ENCODE measurements at regions not wholly inside any gene's neighbourhood (a gene's known extent, or its start where the extent isn't known, plus 50 kb on each side); places are given as distances from the start of the nearest gene placed in this dataset.

DNA sequence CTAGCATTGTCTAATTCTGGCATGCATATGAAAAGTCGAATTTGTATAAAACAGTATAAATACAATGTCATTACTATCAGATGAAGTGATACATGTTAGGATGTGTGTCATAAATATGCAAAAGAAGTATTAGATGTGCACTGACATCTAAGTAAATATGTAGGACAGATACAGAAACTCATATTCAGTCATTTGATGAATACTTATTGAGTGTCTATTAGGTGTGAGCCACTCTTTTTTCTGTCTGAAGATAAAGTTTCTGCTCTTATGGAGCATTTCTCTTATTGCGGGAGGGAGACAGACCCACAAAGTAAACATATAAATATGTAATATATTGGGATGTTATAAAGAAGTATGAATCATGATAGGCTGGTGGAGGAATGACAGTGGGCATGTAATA, 426.6 kb upstream of the B3GALT2 start:
- no peak for DNase-seq (ENCODE audit: low read depth)
- H3K4me3 ChIP-seq (ENCODE audit: control insufficient read depth, low read depth, low read length) = no peak overlapping the region
- TF ChIP-seq, protein P1, sequence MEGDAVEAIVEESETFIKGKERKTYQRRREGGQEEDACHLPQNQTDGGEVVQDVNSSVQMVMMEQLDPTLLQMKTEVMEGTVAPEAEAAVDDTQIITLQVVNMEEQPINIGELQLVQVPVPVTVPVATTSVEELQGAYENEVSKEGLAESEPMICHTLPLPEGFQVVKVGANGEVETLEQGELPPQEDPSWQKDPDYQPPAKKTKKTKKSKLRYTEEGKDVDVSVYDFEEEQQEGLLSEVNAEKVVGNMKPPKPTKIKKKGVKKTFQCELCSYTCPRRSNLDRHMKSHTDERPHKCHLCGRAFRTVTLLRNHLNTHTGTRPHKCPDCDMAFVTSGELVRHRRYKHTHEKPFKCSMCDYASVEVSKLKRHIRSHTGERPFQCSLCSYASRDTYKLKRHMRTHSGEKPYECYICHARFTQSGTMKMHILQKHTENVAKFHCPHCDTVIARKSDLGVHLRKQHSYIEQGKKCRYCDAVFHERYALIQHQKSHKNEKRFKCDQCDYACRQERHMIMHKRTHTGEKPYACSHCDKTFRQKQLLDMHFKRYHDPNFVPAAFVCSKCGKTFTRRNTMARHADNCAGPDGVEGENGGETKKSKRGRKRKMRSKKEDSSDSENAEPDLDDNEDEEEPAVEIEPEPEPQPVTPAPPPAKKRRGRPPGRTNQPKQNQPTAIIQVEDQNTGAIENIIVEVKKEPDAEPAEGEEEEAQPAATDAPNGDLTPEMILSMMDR (IDR thresholded peaks at IDR 0.05; ENCODE audit: control insufficient read depth, insufficient read depth, low read depth, low read length, missing control alignments) = no peak

DNA sequence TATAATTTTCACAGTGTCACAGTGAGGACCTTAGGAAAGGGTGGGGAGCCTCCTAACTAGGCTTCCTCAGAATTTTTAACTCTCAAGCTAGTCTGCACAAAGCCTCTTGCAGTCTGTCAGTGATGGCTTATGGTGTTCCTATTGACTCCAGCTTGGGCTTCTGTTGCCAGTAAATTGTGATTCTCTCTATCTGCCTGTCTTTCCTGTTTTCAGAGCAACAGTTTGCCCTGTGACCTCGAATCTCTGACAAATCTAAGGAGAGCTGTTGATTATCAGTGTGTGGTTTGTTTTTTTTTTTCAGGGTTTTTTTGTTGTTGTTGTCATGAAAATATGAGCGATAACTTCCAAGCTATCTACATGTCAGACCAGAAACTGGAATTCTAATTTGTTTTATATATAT, 423.2 kb upstream of the B3GALT2 start:
- H3K4me3 ChIP-seq (ENCODE audit: control insufficient read depth, low read depth, low read length) = no peak overlapping the region
- DNase-seq (ENCODE audit: low read depth) = no peak

DNA sequence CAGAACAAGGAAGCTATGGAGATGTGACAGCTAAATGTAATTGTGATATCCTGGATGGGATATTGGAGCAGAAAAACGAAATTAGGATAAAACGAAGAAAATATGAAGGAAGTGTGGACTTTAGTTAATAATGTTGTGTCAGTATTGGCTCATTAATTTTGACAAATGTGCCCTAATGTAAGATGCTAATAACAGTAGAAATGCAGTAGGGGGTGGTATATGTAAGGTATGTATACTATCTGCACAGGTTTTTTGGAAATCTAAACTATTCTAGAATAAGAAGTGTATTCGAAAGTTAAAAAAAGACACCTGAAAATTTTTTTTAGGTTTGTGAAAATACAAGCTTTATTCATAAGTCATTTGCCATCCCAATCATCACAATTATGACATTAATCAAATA, 421.4 kb upstream of the B3GALT2 start:
- TF ChIP-seq, protein P1 (IDR thresholded peaks at IDR 0.05; ENCODE audit: control insufficient read depth, insufficient read depth, low read depth, low read length, missing control alignments) = no peak
- H3K4me3 ChIP-seq (ENCODE audit: control insufficient read depth, low read depth, low read length) = no peak overlapping the region
- no peak for DNase-seq (ENCODE audit: low read depth)

More for the DNA sequence above, 423.2 kb upstream of the B3GALT2 start:
- TF ChIP-seq, protein P1 (IDR thresholded peaks at IDR 0.05; ENCODE audit: control insufficient read depth, insufficient read depth, low read depth, low read length, missing control alignments) = no peak

DNA sequence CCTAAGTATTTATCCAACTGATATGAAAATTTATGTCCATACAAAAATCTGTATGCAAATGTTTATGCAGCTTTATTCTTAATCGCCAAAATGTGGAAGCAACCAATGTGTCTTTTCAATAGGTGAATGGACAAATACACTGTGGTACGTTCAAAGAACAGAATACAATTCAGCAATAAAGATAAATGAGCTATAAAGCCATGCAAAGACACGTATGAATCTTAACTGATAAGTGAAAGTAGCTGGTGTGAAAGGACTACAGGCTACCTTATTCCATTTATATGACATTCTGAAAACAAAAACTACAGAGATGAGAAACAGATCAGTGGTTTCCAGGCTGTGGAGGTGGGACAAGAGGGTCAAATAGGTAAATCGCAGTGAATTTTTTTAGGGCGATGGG, 419.6 kb upstream of the B3GALT2 start:
- no peak overlapping the region for H3K4me3 ChIP-seq (ENCODE audit: control insufficient read depth, low read depth, low read length)
- TF ChIP-seq, protein P1 (IDR thresholded peaks at IDR 0.05; ENCODE audit: control insufficient read depth, insufficient read depth, low read depth, low read length, missing control alignments) = no peak
- no peak for DNase-seq (ENCODE audit: low read depth)

DNA sequence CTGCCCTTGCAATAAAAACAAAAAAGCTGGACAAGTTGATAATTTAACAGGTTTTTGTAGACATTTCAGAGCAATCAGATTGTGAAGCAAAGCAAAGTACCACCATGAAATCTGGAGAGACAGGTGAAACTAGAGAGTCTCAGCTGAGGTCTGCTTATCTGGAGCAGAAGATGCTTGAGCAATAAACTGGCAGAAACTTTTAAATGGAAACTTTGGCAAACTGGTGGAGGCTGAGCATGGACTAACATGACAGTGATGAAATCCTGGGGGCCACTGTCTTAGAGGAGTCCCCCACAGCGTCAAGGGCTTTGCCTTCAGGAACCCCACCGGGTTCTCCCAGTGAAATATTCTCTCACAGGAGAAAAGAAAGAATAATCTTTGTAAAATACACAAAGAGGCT, 416.3 kb upstream of the B3GALT2 start:
- TF ChIP-seq, protein P1 (IDR thresholded peaks at IDR 0.05; ENCODE audit: control insufficient read depth, insufficient read depth, low read depth, low read length, missing control alignments) = no peak

DNA sequence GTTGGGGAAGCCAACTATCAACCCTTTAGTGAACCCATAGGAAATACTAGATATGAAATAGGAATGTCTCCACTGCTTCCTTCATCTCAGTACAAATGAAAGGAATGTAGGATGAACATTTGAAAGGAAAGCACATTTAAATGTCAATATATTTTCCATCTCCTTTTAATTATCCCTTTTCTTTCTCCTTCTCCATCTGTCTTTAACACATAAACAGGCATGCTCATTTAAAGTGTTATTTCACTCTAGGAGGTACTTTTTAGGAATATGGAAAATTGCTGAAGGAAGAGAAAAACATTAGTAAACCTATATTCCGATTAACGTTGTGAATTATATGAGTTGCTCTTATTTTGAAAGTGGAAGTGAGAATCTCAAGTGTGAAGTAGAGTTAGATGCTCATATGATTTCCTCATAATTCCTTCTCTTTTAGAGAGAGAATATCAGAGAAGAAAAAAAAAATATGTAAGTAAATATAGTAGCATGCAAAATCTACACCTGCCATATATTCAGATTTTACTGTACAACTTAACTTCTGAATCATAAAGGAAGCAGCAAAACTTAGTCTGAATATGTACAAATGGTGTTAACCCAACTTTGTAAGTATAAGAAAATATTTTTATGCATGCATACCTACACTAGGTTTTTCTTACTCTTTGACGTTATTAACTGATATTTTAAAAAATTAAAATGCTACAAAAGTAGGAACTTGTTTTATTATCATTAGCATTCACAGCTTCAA, 406.9 kb upstream of the B3GALT2 start:
- TF ChIP-seq, protein P1 (IDR thresholded peaks at IDR 0.05; ENCODE audit: control insufficient read depth, insufficient read depth, low read depth, low read length, missing control alignments) = no peak
- no peak overlapping the region for H3K4me3 ChIP-seq (ENCODE audit: control insufficient read depth, low read depth, low read length)
- no peak for DNase-seq (ENCODE audit: low read depth)

More for the DNA sequence above, 416.3 kb upstream of the B3GALT2 start:
- DNase-seq (ENCODE audit: low read depth) = no peak
- no peak overlapping the region for H3K4me3 ChIP-seq (ENCODE audit: control insufficient read depth, low read depth, low read length)

Data from AG09309 (cell line).